GM18519 (cell line): ENCODE measurements at regions not wholly inside any gene's neighbourhood (a gene's known extent, or its start where the extent isn't known, plus 50 kb on each side); places are given as distances from the start of the nearest gene placed in this dataset.
"Not testable (repeated sequence)": the region's sequence is repeated elsewhere in the genome, so short reads cannot be mapped to it uniquely, and the experiment has no call there.

Experiments used
- ATAC-seq: cut with Tn5 transposase; IDR thresholded peaks from one replicate; pipeline ENCODE4 v1.9.1; 2021; ENCODE audit warnings: mild to moderate bottlenecking, moderate library complexity; ENCODE audit not compliant: unreplicated experiment, low FRiP score

DNA sequence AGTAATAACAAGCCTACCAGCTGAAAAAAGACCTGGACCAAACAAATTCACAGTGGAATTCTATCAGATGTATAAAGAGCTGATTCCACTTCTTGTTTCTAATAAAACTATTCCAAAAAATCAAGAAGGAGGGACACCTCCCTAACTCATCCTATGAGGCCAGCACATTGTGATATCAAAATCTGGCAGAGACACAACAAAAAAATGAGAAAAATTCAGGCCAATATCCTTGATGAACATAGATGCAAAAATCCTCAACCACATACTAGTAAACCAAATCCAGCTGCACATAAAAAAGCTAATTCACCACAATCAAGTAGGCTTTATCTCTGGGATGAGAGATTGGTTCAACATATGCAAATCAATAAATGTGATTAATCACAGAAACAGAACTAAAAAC lies 147.9 kb upstream of the NEIL3 start:
- ATAC-seq, result no peak

- ATAC-seq, result no peak
Measured at GRCh38 chr4:177163532-177163931, 146.1 kb upstream of the NEIL3 start.

GRCh38 chr4:177171588-177171987 lies 138.1 kb upstream of the NEIL3 start:
- ATAC-seq, result no peak

DNA sequence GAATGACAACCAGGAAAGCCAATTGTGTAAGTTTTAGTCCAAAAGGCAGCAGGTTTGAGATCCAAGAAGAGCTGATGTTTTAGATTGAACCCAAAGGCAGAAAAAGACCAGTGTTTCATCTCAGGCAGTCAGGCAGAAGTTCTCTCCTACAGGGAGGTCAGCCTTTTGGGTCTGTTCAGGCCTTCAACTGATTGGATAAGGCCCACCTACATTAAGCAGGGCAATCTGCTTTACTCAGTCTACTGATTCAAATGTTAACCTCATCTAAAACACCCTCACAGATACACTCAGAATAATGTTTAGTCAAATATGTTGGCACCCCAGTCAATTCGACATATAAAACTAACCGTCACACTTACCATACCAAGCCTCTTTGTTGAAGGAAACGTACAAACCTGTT lies 134.2 kb upstream of the NEIL3 start:
- no peak for ATAC-seq

DNA sequence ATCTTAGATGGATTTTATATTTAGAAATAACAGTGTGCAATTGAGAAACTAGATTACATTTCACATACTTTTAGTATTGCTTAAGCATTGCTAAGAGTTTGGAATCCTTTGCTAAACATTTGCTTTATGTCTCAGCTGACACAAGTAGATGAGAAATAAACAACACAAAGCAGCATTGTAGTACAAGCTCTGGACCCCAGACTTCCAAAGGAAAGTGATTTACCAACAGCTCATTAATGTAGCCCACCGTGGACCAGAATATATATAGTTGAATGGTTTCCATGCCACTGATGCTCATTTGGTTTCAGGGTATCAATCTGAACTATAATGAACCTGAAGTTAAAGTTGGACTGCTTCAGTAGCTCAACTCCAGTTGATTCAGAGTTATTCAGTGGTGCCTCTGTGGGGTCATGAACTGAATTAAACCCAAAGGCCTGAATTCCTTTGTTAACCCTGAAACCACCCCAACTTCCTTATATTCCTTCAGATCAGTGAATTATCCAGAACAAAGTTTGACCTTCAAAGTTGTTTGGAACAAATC lies 132.1 kb upstream of the NEIL3 start:
- no peak for ATAC-seq

GRCh38 chr4:177178246-177178645 lies 131.4 kb upstream of the NEIL3 start:
- ATAC-seq, result no peak

- ATAC-seq, result no peak
Measured at GRCh38 chr4:177182166-177182565, 127.5 kb upstream of the NEIL3 start.

DNA sequence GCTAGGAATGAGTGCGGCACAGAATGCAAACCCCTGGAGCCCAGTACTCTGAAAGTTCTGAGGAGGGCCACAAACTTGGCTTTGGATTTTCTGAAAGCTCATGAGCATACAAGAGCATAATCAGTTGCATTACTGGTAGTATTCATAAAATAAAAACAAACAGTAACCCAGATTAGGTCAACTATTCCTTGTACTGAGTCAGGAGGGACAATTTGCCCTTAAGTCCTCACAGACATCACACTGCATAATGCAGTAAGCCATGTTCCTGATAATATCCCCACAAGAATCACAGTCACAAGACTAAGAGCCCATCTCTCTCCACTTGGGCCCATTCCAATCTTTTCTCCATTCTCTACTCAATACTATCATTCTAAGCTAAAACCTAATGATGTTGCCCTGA lies 126.9 kb upstream of the NEIL3 start:
- no peak for ATAC-seq

- no peak for ATAC-seq
Measured at GRCh38 chr4:177185151-177185550, 124.5 kb upstream of the NEIL3 start.

DNA sequence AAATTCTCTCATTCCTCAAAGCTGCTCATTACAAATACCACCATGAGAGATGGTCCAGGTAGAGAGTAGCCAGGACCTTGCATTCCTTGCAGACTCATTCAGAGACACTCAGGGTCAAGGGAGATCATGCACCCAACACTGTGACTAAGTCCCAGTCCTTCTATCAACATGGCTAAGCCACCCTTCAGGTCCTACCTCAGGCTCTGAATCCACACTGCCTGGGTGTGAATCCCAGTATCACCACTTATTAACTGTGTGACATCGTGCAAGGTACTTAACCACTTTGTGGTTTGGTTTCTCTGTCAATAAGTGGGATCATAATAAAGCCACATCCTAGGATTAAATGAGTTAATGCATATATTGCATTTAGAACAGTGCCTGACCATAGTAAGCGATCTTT lies 124.1 kb upstream of the NEIL3 start:
- no peak for ATAC-seq

GRCh38 chr4:177187371-177187770 lies 122.3 kb upstream of the NEIL3 start:
- ATAC-seq, result no peak

DNA sequence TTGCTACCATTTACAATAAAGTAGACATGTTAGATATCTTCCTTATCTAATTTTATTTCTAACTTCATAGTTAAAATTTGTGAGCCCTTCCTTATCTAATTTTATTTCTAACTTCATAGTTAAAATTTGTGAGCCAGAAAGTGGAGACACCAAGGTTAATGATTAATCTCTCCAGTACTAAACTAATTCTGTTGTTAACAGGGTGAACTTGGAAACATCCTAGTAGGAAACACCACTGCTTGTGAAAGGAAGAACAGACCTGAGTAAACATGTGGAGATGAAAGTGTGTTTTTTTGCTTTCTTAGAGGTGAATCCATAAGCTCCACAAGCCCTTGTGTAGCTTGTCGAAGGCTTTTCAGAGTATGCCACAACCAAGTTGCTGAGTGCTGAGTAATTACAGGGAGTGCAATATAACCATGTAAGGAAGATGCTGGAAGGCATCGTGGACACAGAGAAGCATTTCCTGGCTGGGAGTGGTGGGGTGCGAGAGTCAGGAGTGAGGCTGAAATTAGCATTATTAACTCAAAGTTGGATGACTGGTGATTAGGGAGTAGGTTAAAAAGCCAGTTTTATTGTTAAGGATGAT lies 118.6 kb upstream of the NEIL3 start:
- no peak for ATAC-seq

DNA sequence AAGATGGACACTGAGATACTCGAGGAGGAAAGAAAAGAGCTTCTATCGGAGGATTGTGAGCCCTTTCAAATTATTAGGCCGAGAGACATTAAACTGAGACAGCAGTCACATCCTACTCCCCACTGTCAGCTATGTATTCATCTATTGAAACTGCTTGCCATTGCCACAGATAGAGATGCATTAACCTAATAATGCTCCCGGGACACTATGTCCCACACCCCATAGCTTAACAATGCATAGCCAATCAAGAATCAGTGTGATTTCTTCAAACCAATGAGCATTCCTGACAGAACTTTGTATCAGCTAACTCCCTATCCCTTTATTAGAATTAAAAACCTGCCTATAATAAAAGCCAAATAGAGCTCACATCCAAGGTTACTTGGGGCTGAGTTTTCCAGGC lies 118.1 kb upstream of the NEIL3 start:
- ATAC-seq, result no peak

DNA sequence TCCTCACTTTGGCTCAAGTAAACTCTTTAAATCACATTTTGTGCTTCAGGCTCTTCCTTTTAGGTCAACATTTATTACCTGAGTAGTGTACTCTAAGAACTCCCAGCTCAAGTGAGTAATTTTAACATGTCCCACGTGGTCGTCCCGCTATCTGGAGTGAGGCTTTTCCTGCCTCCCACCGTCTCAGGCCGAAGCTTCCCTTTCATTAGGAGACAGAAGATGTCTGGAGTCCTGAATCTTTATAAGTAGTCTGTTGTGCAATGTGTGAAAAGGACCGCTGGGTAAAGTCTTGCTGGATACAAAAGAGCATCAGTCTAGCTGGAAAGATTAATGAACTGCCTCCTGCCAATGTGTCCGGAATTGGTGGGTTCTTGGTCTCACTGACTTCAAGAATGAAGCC lies 117.7 kb upstream of the NEIL3 start:
- no peak for ATAC-seq

GRCh38 chr4:177193024-177193715 lies 116.5 kb upstream of the NEIL3 start:
- ATAC-seq, result not testable (repeated sequence)

DNA sequence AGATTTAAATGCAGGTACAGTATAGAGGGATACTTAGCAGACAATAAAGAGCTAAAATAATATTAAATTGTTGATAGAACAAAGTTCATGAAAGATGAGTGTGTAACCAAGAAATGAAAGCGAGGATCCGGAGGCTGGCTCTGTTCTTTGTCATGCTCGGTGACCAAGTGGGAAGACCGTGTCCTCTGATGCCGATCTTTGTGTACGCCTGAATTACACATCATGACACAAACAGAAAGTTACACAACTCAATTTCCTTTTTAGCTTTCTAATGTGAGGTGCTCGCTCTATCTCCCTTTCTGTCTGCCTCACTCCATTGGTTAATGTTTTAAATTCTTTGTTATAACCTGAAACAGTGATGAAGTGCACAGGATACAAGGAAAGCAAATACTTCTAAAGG lies 114.8 kb upstream of the NEIL3 start:
- no peak for ATAC-seq

- no peak for ATAC-seq
Measured at GRCh38 chr4:177196615-177197014, 113.1 kb upstream of the NEIL3 start.

DNA sequence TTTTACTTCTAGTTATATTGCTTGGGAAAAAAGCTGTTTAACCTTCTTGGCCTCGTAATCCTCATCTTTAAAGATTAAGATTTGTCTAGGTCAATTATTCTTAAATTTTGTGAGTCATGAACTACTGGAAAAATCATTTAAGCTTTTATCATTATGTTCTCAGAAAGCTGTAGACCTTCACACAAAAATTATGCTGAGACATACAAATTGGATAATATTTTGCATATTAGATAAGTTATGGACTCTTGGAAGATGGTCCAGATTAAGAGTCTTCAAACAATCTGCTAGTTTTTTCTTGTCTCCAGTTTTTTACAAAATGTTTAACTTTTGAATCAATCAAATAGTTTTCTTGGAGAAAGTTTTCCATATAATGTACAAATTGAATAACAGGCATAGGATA lies 108.1 kb upstream of the NEIL3 start:
- ATAC-seq, result no peak

DNA sequence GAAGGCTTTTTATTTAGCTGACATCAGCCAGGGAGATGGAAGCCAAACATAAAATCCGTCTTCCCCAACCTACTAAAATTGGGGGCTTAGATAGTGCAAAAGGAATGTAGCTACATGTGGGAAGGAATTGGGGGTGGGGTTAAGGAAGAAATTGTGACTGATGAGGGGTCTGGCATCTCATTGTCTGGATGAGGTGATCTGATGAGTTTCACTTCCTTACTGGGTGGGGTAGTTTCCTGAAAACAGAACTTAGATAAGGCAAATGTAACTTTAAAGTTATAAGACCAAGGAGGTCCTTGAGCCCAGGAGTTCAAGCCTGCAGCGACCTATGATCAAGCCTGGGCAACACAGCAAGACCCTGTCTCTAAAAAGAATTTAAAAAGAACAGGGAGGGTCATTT lies 105.5 kb upstream of the NEIL3 start:
- ATAC-seq, result no peak

DNA sequence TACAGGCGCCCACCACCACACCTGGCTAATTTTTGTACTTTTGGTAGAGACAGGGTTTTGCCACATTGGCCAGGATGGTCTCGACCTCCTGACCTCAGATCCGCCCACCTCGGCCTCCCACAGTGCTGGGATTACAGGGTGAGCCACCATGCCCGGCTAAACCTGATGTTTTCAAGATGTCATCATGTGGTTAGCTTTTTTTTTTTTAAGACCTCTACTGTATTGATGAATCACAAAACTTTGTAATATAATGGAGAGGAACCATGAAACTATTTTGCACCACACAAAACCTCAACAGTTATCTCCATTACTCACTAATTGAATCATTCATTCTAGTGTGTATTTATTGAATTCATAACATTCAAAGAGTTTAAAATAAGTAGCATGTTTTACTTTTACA lies 94.7 kb upstream of the NEIL3 start:
- ATAC-seq, result no peak

DNA sequence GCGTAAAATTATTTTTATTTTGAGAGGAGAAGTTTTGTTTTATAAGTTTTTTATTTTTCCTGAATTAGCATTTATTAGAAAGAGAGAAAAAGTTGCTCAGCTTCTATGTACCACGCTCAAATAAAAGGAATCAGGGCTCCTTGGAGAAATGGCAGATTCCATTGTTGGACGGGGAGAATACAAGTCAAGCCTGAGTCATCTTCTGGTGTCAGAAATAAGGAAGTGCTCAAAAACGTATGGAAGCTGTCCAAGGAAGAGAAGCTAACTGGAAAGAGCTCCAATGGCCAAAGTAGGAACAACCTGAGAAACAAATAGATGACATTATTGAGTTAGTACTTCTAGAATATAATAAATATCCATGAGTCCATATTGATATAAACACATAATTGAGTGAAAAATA lies 89.3 kb upstream of the NEIL3 start:
- ATAC-seq, result no peak

DNA sequence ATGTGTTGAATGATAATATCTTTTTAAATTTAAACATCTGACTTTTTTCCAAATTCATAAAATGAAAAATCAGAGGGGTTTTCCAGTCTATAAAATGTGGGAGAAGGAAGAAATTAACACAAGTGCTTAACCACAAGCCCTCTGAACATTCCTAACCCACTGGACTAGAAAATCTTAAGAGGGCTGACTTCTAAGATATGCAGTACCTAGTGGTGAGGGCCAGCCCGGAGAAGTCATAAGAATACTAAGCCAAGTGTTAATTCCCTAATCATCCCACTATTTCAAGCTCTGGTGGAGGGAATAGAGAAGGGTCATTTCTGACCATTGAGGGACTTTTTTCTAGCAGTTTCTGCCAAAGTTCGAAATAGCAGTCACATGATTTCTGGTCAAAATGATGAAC lies 86.9 kb upstream of the NEIL3 start:
- ATAC-seq, result no peak
